Loucy (cell line): ENCODE measurements at regions not wholly inside any gene's neighbourhood (a gene's known extent, or its start where the extent isn't known, plus 50 kb on each side); places are given as distances from the start of the nearest gene placed in this dataset.

Source experiments
- CTCF ChIP-seq: fragments of 200-600 bp; sonication (generic); conservative IDR thresholded peaks from 2 replicates; pipeline ENCODE4 v1.5.1; 2014; ENCODE audit warnings: mild to moderate bottlenecking, antibody characterized with exemption, low read length
- EZH2phosphoT487 ChIP-seq: fragments of 200-600 bp; IDR thresholded peaks from 2 replicates; pipeline ENCODE4 v1.6.1; 2018; ENCODE audit warnings: antibody characterized with exemption, mild to moderate bottlenecking, moderate library complexity, borderline replicate concordance

GRCh38 chr22:27434898-27435297 lies 366.7 kb downstream of the MN1 start:
- TF ChIP-seq CTCF (no peak), EZH2phosphoT487 (no peak)
